ENCODE measurements at regions not wholly inside any gene's neighbourhood (a gene's known extent, or its start where the extent isn't known, plus 50 kb on each side); places are given as distances from the start of the nearest gene placed in this dataset.

- Histone ChIP-seq H3K27me3 (no peaks in the 10 kb centered on the region), H3K27ac (no peak overlapping the region), H3K36me3 (no peaks in the 10 kb centered on the region), H3K4me1 (no peaks in the 10 kb centered on the region), H3K9me3 (peaks cover 0 to 6% (median 0%) of the 10 kb centered on the region in 12 donors), H3K4me3 (no peak overlapping the region)
- TF ChIP-seq CTCF (IDR thresholded peaks at IDR 0.05): no peak
- no peak for TF ChIP-seq POLR2A (IDR thresholded peaks at IDR 0.05)
- ATAC-seq (no peak), DNase-seq (no peak)
- intact Hi-C loops (cut with DNase I): no loop called here
- 75 to 82% (median 80%) methylated on average over 8 of the region's 8 CpGs for WGBS, 4 donors
Measured at GRCh38 chr9:115627511-115627910, 509.6 kb upstream of the TNC start.

- intact Hi-C loops (cut with DNase I): no loop called here
- DNase-seq (no peak), ATAC-seq (no peak)
- TF ChIP-seq CTCF (IDR thresholded peaks at IDR 0.05) (no peak), POLR2A (IDR thresholded peaks at IDR 0.05) (no peak)
- Histone ChIP-seq H3K36me3 (no peaks in the 10 kb centered on the region), H3K4me1 (no peaks in the 10 kb centered on the region), H3K27ac (no peak overlapping the region), H3K9me3 (no peaks in the 10 kb centered on the region), H3K27me3 (no peaks in the 10 kb centered on the region), H3K4me3 (no peak overlapping the region)
- WGBS, 4 donors: 80 to 85% (median 83%) methylated on average over 2 of the region's 2 CpGs
Measured at GRCh38 chr9:115628426-115628825, 510.5 kb upstream of the TNC start.

- Histone ChIP-seq H3K9me3 (no peaks in the 10 kb centered on the region), H3K27me3 (no peaks in the 10 kb centered on the region), H3K27ac (no peak overlapping the region), H3K4me1 (no peaks in the 10 kb centered on the region), H3K36me3 (no peaks in the 10 kb centered on the region), H3K4me3 (no peak overlapping the region)
- ATAC-seq: no peak
- no peak for TF ChIP-seq POLR2A (IDR thresholded peaks at IDR 0.05)
- TF ChIP-seq CTCF (IDR thresholded peaks at IDR 0.05): no peak
- intact Hi-C loops (cut with DNase I): no loop called here
- WGBS, 4 donors: 65 to 72% (median 67%) methylated on average over 4 of the region's 4 CpGs
- DNase-seq: no peak
Measured at GRCh38 chr9:115629879-115630840, 512.2 kb upstream of the TNC start.

GRCh38 chr9:115632391-115632790 lies 514.4 kb upstream of the TNC start:
- WGBS, 4 donors: 82 to 89% (median 83%) methylated on average over 7 of the region's 7 CpGs
- Histone ChIP-seq H3K36me3 (no peaks in the 10 kb centered on the region), H3K27ac (no peak overlapping the region), H3K4me1 (no peaks in the 10 kb centered on the region), H3K27me3 (no peaks in the 10 kb centered on the region), H3K9me3 (no peaks in the 10 kb centered on the region), H3K4me3 (no peak overlapping the region)
- DNase-seq: no peak
- TF ChIP-seq POLR2A (IDR thresholded peaks at IDR 0.05) (no peak), CTCF (IDR thresholded peaks at IDR 0.05) (no peak)
- intact Hi-C loops (cut with DNase I): no loop called here
- no peak for ATAC-seq
